Chondrocyte (in vitro differentiated cells): ENCODE measurements at regions not wholly inside any gene's neighbourhood (a gene's known extent, or its start where the extent isn't known, plus 50 kb on each side); places are given as distances from the start of the nearest gene placed in this dataset.

Source experiments
- DNase-seq: peaks from one replicate; pipeline ENCODE4 v3.0.0; 2021; ENCODE audit warnings: mixed read lengths, low spot score
- H3K27ac Mint-ChIP-seq: one replicate; pipeline ENCODE4 v1.8.0; 2021; ENCODE audit warnings: mild to moderate bottlenecking, moderate library complexity, mixed read lengths; ENCODE audit not compliant: unreplicated experiment
- H3K27me3 Mint-ChIP-seq: 2 replicates; pipeline ENCODE4 v1.8.0; 2021; ENCODE audit warnings: low read depth, mixed read lengths
- H3K36me3 Mint-ChIP-seq: 2 replicates; pipeline ENCODE4 v1.8.0; 2021; ENCODE audit warnings: low read depth, mixed read lengths
- H3K4me1 Mint-ChIP-seq: 2 replicates; pipeline ENCODE4 v1.8.0; 2021; ENCODE audit warnings: low read depth, mild to moderate bottlenecking, mixed read lengths
- H3K4me3 Mint-ChIP-seq: one replicate; pipeline ENCODE4 v1.8.0; 2021; ENCODE audit warnings: mild to moderate bottlenecking, moderate library complexity, mixed read lengths; ENCODE audit not compliant: unreplicated experiment
- H3K9me3 Mint-ChIP-seq: 2 replicates; pipeline ENCODE4 v1.8.0; 2021; ENCODE audit warnings: low read depth, mixed read lengths
- CTCF ChIP-seq: fragments of 200-600 bp; sonication (generic); IDR thresholded peaks from 2 replicates; pipeline ENCODE4 v1.5.0; 2021; ENCODE audit warnings: antibody characterized with exemption, mild to moderate bottlenecking, moderate library complexity

DNA sequence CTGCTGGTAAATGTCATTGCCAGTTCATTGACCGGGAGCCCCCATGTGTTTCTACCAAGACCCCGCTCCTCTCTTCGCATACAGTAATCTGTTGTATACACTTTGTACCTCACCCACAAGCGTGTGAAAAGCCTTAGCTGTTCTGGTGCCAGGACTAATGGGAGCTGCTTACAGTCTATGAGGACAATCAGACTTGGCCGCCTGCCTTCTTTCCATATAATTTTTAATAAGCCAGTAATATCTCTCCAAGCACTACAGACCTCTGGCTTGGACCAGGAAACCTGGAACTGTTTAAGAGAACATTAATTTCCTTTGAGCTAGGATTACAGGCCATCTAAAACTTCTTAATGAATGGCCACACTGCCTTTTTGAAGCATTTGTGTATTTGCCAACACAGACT lies 149.7 kb upstream of the MSX1 start:
- Mint-ChIP-seq H3K4me1 (no peaks in the 10 kb centered on the region), H3K9me3 (peaks cover 9% of the 10 kb centered on the region), H3K27ac (no peak overlapping the region), H3K27me3 (peaks cover 4% of the 10 kb centered on the region), H3K36me3 (peaks cover 12% of the 10 kb centered on the region), H3K4me3 (no peak overlapping the region)
- TF ChIP-seq CTCF: no peak
- DNase-seq: no peak

DNA sequence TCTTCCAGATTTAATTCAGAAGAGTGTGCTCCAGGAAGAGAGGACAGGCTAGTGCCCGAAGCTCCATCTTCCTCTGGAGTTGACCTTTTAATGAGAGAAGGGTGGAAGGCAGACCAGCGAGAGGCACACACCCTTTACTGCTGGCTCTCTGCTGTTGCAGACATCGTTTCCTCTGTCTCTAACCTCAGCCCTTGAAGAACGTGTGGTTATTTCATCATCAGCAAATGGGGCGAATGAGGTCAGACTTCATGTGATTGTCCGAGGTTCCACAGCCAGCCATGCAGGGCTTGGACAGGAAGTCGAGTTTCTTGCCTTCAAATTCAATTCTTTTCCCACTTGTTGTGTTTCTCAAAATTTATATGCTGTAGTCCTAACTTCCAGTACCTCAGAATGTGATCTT lies 155.2 kb upstream of the MSX1 start:
- peaks cover 8% of the 10 kb centered on the region for H3K27me3 Mint-ChIP-seq
- peaks cover 10% of the 10 kb centered on the region for H3K36me3 Mint-ChIP-seq
- H3K4me3 Mint-ChIP-seq: no peak overlapping the region
- H3K4me1 Mint-ChIP-seq: no peaks in the 10 kb centered on the region
- DNase-seq: no peak
- H3K27ac Mint-ChIP-seq: no peak overlapping the region
- TF ChIP-seq CTCF: no peak
- H3K9me3 Mint-ChIP-seq: peaks cover 9% of the 10 kb centered on the region

DNA sequence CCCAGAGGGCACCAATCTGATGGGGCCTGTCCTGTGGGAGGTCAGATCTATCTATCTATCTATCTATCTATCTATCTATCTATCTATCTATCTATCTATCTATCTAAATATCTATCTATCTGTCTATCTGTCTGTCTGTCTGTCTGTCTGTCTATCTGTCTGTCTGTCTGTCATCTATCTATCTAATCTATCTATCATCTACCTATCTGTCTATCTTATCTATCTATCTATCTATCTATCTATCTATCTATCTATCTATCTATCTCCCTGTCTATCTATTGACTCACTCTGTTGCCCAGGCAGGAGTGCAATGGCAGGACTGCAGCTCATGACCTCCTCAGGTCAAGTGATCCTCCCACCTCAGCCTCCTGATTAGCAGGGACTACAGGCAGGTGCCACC lies 155.7 kb upstream of the STX18 start:
- DNase-seq: no peak
- no peaks in the 10 kb centered on the region for H3K9me3 Mint-ChIP-seq
- no peak overlapping the region for H3K27ac Mint-ChIP-seq
- H3K27me3 Mint-ChIP-seq: peaks cover 2% of the 10 kb centered on the region
- no peaks in the 10 kb centered on the region for H3K36me3 Mint-ChIP-seq
- no peak for TF ChIP-seq CTCF
- H3K4me1 Mint-ChIP-seq: peaks cover 19% of the 10 kb centered on the region
- no peak overlapping the region for H3K4me3 Mint-ChIP-seq

GRCh38 chr4:4696530-4696929 lies 154.7 kb upstream of the STX18 start:
- no peaks in the 10 kb centered on the region for H3K9me3 Mint-ChIP-seq

DNA sequence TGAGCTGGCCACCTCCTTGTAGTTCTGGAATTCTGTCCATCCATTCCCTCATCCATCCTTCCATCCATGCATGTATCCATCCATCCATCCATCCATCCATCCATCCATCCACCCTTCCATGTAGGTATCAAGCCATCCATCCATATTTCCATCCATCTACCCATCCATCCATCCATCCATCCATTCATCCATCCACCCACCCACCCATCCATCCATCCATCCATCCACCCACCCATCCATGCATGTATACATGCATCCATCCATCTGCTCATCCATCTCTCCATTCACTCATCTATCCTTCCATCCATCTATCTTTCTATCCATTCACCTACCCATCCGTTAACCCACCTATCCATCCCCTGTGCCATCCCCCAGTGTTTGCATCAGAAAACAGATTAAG lies 153.6 kb upstream of the STX18 start:
- TF ChIP-seq CTCF: no peak
- Mint-ChIP-seq H3K36me3 (no peaks in the 10 kb centered on the region), H3K9me3 (no peaks in the 10 kb centered on the region), H3K27me3 (peaks cover 2% of the 10 kb centered on the region), H3K4me1 (peaks cover 19% of the 10 kb centered on the region), H3K4me3 (no peak overlapping the region), H3K27ac (no peak overlapping the region)
- no peak for DNase-seq

More at GRCh38 chr4:4696530-4696929, 154.7 kb upstream of the STX18 start:
- Mint-ChIP-seq H3K4me1 (peaks cover 19% of the 10 kb centered on the region), H3K27me3 (peaks cover 2% of the 10 kb centered on the region), H3K36me3 (no peaks in the 10 kb centered on the region), H3K27ac (no peak overlapping the region), H3K4me3 (no peak overlapping the region)
- TF ChIP-seq CTCF: no peak
- DNase-seq: no peak
